Putamen (tissue), 1 donor: ENCODE measurements at regions not wholly inside any gene's neighbourhood (a gene's known extent, or its start where the extent isn't known, plus 50 kb on each side); places are given as distances from the start of the nearest gene placed in this dataset.
"Not testable (repeated sequence)": the region's sequence is repeated elsewhere in the genome, so short reads cannot be mapped to it uniquely, and the experiment has no call there.

Source experiments
- DNase-seq: peaks from one replicate; pipeline ENCODE4 v3.0.0-alpha.2; 2016; ENCODE audit warnings: low spot score

GRCh38 chr18:1488394-1488793 lies 583.7 kb downstream of the ADCYAP1 start:
- DNase-seq, result no peak

GRCh38 chr18:1488957-1489356 lies 584.3 kb downstream of the ADCYAP1 start:
- no peak for DNase-seq

- DNase-seq, result no peak
Measured at GRCh38 chr18:1495387-1495786, 590.7 kb downstream of the ADCYAP1 start.

- DNase-seq, result no peak
Measured at GRCh38 chr18:1496096-1496495, 591.4 kb downstream of the ADCYAP1 start.

GRCh38 chr18:1498216-1498615 lies 593.5 kb downstream of the ADCYAP1 start:
- no peak for DNase-seq

GRCh38 chr18:1499265-1499664 lies 594.6 kb downstream of the ADCYAP1 start:
- DNase-seq, result no peak

GRCh38 chr18:1503847-1504246 lies 599.2 kb downstream of the ADCYAP1 start:
- no peak for DNase-seq

- DNase-seq, result no peak
Measured at GRCh38 chr18:1505856-1506255, 601.2 kb downstream of the ADCYAP1 start.

- DNase-seq, result no peak
Measured at GRCh38 chr18:1510542-1511179, 606.0 kb downstream of the ADCYAP1 start.

GRCh38 chr18:1511619-1512311 lies 607.1 kb downstream of the ADCYAP1 start:
- no peak for DNase-seq

- DNase-seq, result no peak
Measured at GRCh38 chr18:1513519-1513918, 608.8 kb downstream of the ADCYAP1 start.

GRCh38 chr18:1521588-1522248 lies 617.0 kb downstream of the ADCYAP1 start:
- DNase-seq, result not testable (repeated sequence)

GRCh38 chr18:1522249-1522615 lies 617.6 kb downstream of the ADCYAP1 start:
- no peak for DNase-seq

- DNase-seq, result no peak
Measured at GRCh38 chr18:1526991-1527390, 622.3 kb downstream of the ADCYAP1 start.

GRCh38 chr18:1527805-1528204 lies 623.1 kb downstream of the ADCYAP1 start:
- no peak for DNase-seq

- DNase-seq, result no peak
Measured at GRCh38 chr18:1528447-1528846, 623.8 kb downstream of the ADCYAP1 start.

GRCh38 chr18:1528964-1529509 lies 624.4 kb downstream of the ADCYAP1 start:
- DNase-seq, result no peak

- DNase-seq, result no peak
Measured at GRCh38 chr18:1530650-1531049, 626.0 kb downstream of the ADCYAP1 start.

- no peak for DNase-seq
Measured at GRCh38 chr18:1539276-1539675, 634.6 kb downstream of the ADCYAP1 start.

- no peak for DNase-seq
Measured at GRCh38 chr18:1541478-1541877, 636.8 kb downstream of the ADCYAP1 start.

GRCh38 chr18:1542230-1542774 lies 637.6 kb downstream of the ADCYAP1 start:
- no peak for DNase-seq

GRCh38 chr18:1544016-1544415 lies 639.3 kb downstream of the ADCYAP1 start:
- no peak for DNase-seq

GRCh38 chr18:1557711-1558110 lies 653.0 kb downstream of the ADCYAP1 start:
- not testable (repeated sequence) for DNase-seq
